IMR-90 (cell line): ENCODE measurements at regions not wholly inside any gene's neighbourhood (a gene's known extent, or its start where the extent isn't known, plus 50 kb on each side); places are given as distances from the start of the nearest gene placed in this dataset.

ENCODE experiments used
- FOS ChIP-seq: fragments of 150-350 bp; IDR thresholded peaks from 2 replicates; pipeline ENCODE4 v1.6.1; 2016; ENCODE audit warnings: low read depth, low read length
- MAZ ChIP-seq: IDR thresholded peaks from 2 replicates; pipeline ENCODE4 v1.6.1; 2012; ENCODE audit warnings: low read depth, mild to moderate bottlenecking, low read length, improper control_type of control experiment, moderate library complexity, borderline replicate concordance
- MXI1 ChIP-seq: IDR thresholded peaks from 2 replicates; pipeline ENCODE4 v1.6.1; 2012; ENCODE audit warnings: low read depth, mild to moderate bottlenecking, low read length, moderate library complexity, borderline replicate concordance
- POLR2A ChIP-seq: IDR thresholded peaks from 2 replicates; pipeline ENCODE4 v1.6.1; 2012; ENCODE audit warnings: mild to moderate bottlenecking, low read depth, low read length
- RAD21 ChIP-seq: IDR thresholded peaks from 2 replicates; pipeline ENCODE4 v1.6.1; 2012; ENCODE audit warnings: low read length, improper control_type of control experiment
- SMC3 ChIP-seq: fragments of 150-350 bp; IDR thresholded peaks from 2 replicates; pipeline ENCODE4 v1.6.1; 2016; ENCODE audit warnings: low read depth, mild to moderate bottlenecking, antibody characterized with exemption, low read length, moderate library complexity
- TF ChIP-seq, protein P1 (sequence below): conservative IDR thresholded peaks from 2 replicates; pipeline ENCODE4 v1.5.1; 2012; ENCODE audit warnings: mild to moderate bottlenecking, low read depth, low read length, improper control_type of control experiment
- TF ChIP-seq, protein P2 (sequence below): fragments of 150-350 bp; IDR thresholded peaks from 2 replicates; pipeline ENCODE4 v1.6.1; 2017; ENCODE audit warnings: mild to moderate bottlenecking, antibody characterized with exemption, low read length, low read depth
- TF ChIP-seq, protein P3 (sequence below): fragments of 150-350 bp; IDR thresholded peaks from 2 replicates; pipeline ENCODE4 v1.6.1; 2016; ENCODE audit warnings: low read depth, mild to moderate bottlenecking, low read length, moderate library complexity, borderline replicate concordance

DNA sequence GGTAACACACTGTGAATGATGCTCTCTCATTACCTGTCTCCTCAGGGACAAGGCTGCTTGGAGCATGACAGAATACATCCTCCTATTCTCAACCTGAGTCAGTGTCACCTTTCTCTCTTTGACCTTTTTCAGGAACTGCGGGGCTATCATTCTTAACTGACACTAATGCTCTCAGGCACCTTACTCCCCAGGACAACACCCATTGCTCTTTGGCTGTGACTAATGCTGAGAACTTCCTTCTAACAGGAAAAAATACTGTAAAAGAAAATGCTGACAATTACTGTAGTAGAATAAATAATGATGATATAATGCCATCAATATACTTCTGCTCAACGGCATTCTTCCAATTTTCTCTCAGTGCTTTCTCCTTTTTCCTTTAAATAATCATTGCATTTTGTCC lies 2082.7 kb upstream of the RAG2 start:
- TF ChIP-seq, protein P1, sequence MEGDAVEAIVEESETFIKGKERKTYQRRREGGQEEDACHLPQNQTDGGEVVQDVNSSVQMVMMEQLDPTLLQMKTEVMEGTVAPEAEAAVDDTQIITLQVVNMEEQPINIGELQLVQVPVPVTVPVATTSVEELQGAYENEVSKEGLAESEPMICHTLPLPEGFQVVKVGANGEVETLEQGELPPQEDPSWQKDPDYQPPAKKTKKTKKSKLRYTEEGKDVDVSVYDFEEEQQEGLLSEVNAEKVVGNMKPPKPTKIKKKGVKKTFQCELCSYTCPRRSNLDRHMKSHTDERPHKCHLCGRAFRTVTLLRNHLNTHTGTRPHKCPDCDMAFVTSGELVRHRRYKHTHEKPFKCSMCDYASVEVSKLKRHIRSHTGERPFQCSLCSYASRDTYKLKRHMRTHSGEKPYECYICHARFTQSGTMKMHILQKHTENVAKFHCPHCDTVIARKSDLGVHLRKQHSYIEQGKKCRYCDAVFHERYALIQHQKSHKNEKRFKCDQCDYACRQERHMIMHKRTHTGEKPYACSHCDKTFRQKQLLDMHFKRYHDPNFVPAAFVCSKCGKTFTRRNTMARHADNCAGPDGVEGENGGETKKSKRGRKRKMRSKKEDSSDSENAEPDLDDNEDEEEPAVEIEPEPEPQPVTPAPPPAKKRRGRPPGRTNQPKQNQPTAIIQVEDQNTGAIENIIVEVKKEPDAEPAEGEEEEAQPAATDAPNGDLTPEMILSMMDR, result no peak
- TF ChIP-seq, protein P2, sequence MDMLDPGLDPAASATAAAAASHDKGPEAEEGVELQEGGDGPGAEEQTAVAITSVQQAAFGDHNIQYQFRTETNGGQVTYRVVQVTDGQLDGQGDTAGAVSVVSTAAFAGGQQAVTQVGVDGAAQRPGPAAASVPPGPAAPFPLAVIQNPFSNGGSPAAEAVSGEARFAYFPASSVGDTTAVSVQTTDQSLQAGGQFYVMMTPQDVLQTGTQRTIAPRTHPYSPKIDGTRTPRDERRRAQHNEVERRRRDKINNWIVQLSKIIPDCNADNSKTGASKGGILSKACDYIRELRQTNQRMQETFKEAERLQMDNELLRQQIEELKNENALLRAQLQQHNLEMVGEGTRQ, result no peak
- TF ChIP-seq MXI1 (no peak), POLR2A (no peak), FOS (no peak), SMC3 (no peak), RAD21 (no peak), MAZ (no peak)
- TF ChIP-seq, protein P3, sequence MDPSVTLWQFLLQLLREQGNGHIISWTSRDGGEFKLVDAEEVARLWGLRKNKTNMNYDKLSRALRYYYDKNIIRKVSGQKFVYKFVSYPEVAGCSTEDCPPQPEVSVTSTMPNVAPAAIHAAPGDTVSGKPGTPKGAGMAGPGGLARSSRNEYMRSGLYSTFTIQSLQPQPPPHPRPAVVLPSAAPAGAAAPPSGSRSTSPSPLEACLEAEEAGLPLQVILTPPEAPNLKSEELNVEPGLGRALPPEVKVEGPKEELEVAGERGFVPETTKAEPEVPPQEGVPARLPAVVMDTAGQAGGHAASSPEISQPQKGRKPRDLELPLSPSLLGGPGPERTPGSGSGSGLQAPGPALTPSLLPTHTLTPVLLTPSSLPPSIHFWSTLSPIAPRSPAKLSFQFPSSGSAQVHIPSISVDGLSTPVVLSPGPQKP, result no peak
